Astrocyte of the cerebellum (primary cell): ENCODE measurements at regions not wholly inside any gene's neighbourhood (a gene's known extent, or its start where the extent isn't known, plus 50 kb on each side); places are given as distances from the start of the nearest gene placed in this dataset.

Source experiments
- DNase-seq: peaks from one replicate; pipeline ENCODE4 v3.0.0-alpha.2; 2011; ENCODE audit warnings: low read depth
- H3K4me3 ChIP-seq: 2 replicates; pipeline ENCODE4 v1.5.1; 2011; ENCODE audit warnings: mild to moderate bottlenecking, low read depth, low read length, moderate library complexity
- CTCF ChIP-seq: IDR thresholded peaks from 2 replicates; pipeline ENCODE4 v1.5.1; 2012; ENCODE audit warnings: low read length, low read depth, moderate library complexity, mild to moderate bottlenecking; ENCODE audit errors: missing control alignments
- in situ Hi-C: cut with HindIII; loops from 2 replicates; pipeline ENCODE4 v1.10.0; 2017; ENCODE audit warnings: low sequenced_read_pairs

GRCh38 chr6:19536838-19537237 is 300.3 kb upstream of the ID4 start:
- H3K4me3 ChIP-seq, result no peak overlapping the region
- TF ChIP-seq CTCF, result no peak
- DNase-seq, result no peak
- in situ Hi-C loops, result no loop called here

- no peak for TF ChIP-seq CTCF
- no peak for DNase-seq
- in situ Hi-C loops, result no loop called here
- H3K4me3 ChIP-seq, result no peak overlapping the region
Measured at GRCh38 chr6:19538096-19538495, 299.1 kb upstream of the ID4 start.

GRCh38 chr6:19547507-19547906 is 289.7 kb upstream of the ID4 start:
- DNase-seq, result no peak
- no peak overlapping the region for H3K4me3 ChIP-seq
- no peak for TF ChIP-seq CTCF
- in situ Hi-C loops, result no loop called here

- no peak for DNase-seq
- H3K4me3 ChIP-seq, result no peak overlapping the region
- in situ Hi-C loops, result no loop called here
- TF ChIP-seq CTCF, result no peak
Measured at GRCh38 chr6:19549109-19549508, 288.1 kb upstream of the ID4 start.

GRCh38 chr6:19550380-19550779 is 286.8 kb upstream of the ID4 start:
- no peak overlapping the region for H3K4me3 ChIP-seq
- TF ChIP-seq CTCF, result no peak
- in situ Hi-C loops, result no loop called here
- no peak for DNase-seq

GRCh38 chr6:19551611-19552010 is 285.6 kb upstream of the ID4 start:
- H3K4me3 ChIP-seq, result no peak overlapping the region
- TF ChIP-seq CTCF, result no peak
- no peak for DNase-seq
- in situ Hi-C loops, result no loop called here

GRCh38 chr6:19552076-19552475 is 285.1 kb upstream of the ID4 start:
- in situ Hi-C loops, result no loop called here
- H3K4me3 ChIP-seq, result no peak overlapping the region
- no peak for TF ChIP-seq CTCF
- DNase-seq, result no peak
